ENCODE measurements at regions not wholly inside any gene's neighbourhood (a gene's known extent, or its start where the extent isn't known, plus 50 kb on each side); places are given as distances from the start of the nearest gene placed in this dataset.

GRCh38 chr9:103941104-103941503 lies 153.0 kb upstream of the SMC2 start:
- TF ChIP-seq CTCF (IDR thresholded peaks at IDR 0.05) (no peak), POLR2A (IDR thresholded peaks at IDR 0.05) (no peak)
